ENCODE measurements at regions not wholly inside any gene's neighbourhood (a gene's known extent, or its start where the extent isn't known, plus 50 kb on each side); places are given as distances from the start of the nearest gene placed in this dataset.

DNA sequence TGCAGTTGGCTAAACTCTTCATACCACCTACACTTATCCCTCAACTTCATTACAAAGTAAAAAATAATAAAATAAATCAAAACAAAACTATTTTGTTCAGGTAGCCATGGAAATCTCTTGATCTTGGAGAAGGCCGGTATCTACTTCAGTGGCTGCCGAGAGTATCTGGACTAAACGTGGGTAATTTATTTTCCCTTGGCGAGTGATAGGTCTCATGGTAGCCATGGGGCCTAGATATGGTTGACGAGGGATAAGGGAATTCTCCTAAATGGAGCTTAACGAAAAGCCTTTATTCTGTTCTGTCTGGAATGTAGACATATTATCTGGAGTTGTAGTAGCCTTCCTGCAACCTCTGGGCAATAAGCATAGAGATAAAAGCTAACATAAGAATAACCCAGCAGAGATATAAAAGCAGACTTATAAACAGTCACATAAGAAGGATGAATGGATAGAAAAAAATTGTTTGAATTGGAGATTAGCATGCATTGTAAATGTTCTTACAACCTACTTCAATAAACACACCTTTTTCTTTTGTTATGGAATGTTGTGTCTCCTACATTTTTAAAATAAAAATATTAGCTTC is 281.3 kb upstream of the ARRDC4 start:
- Histone ChIP-seq H4K5ac (ENCODE audit: low read depth, low read length) (no peak overlapping the region), H4K91ac (ENCODE audit: insufficient read depth, low read depth, low read length) (no peak overlapping the region), H4K8ac (ENCODE audit: low read depth in 2 of 2, low read length in 2 of 2) (no peak overlapping the region), H3K14ac (replicated peaks; ENCODE audit: low read depth, low read length) (no peak overlapping the region), H3K36me3 (ENCODE audit: control insufficient read depth, insufficient read depth, low read length) (no peaks in the 10 kb centered on the region), H2AK9ac (replicated peaks; ENCODE audit: low read depth, low read length, poor library complexity) (no peak overlapping the region), H3K9me3 (ENCODE audit: control insufficient read depth, insufficient read depth, low read length) (peaks cover 9% of the 10 kb centered on the region), H2BK15ac (ENCODE audit: low read depth, low read length) (no peak overlapping the region), H3K18ac (ENCODE audit: low read depth, low read length) (no peak overlapping the region), H3K9me1 (ENCODE audit: insufficient read depth, low read length) (no peaks in the 10 kb centered on the region), H4K20me1 (ENCODE audit: insufficient read depth, low read length) (no peaks in the 10 kb centered on the region), H3K27me3 (ENCODE audit: control insufficient read depth, insufficient read depth, low read length) (no peaks in the 10 kb centered on the region), H2BK120ac (ENCODE audit: low read depth, low read length) (no peak overlapping the region), H3K27ac (ENCODE audit: insufficient read depth, low read length) (no peak overlapping the region), H2AK5ac (ENCODE audit: low read depth, low read length) (no peak overlapping the region), H2AFZ (replicated peaks; ENCODE audit: low read length, poor library complexity) (no peak overlapping the region), H2BK20ac (ENCODE audit: low read depth, low read length) (no peak overlapping the region), H3K4ac (ENCODE audit: low read depth, low read length) (no peak overlapping the region), H3K23ac (ENCODE audit: low read depth, low read length) (no peak overlapping the region), H3K9ac (ENCODE audit: low read depth, low read length) (no peak overlapping the region), H2BK5ac (ENCODE audit: low read depth, low read length, poor library complexity, severe bottlenecking) (no peak overlapping the region), H3K4me1 (ENCODE audit: control insufficient read depth, insufficient read depth, low read length) (no peaks in the 10 kb centered on the region), H3K79me1 (ENCODE audit: low read depth in 1 of 2, low read length in 2 of 2) (no peaks in the 10 kb centered on the region), H3K4me2 (ENCODE audit: low read depth, low read length) (no peak overlapping the region), H3K4me3 (ENCODE audit: insufficient read depth, low read depth, low read length) (no peak overlapping the region), H3K56ac (ENCODE audit: extremely low read depth, insufficient read depth, low read length) (no peak overlapping the region)
- intact Hi-C loops (cut with micrococcal nuclease) (no loop called here), in situ Hi-C loops (cut with MboI; ENCODE audit: low sequenced_read_pairs) (no loop called here), dilution Hi-C loops (cut with HindIII; ENCODE audit: low sequenced_read_pairs, unreplicated experiment) (no loop called here)
- TF ChIP-seq FOS (IDR thresholded peaks at IDR 0.05; ENCODE audit: low read depth, low read length): no peak
- TF ChIP-seq CHD1 (IDR thresholded peaks at IDR 0.05; ENCODE audit: low read depth, low read length): no peak
- TF ChIP-seq CEBPB (IDR thresholded peaks at IDR 0.05; ENCODE audit: low read depth, low read length): no peak
- no peak for TF ChIP-seq MAZ (IDR thresholded peaks at IDR 0.05; ENCODE audit: borderline replicate concordance, low read depth, low read length)
- no peak for TF ChIP-seq NFE2L2 (IDR thresholded peaks at IDR 0.05; ENCODE audit: low read depth, low read length)
- no peak for TF ChIP-seq RFX5 (IDR thresholded peaks at IDR 0.05; ENCODE audit: low read depth, low read length)
- TF ChIP-seq, protein P1, sequence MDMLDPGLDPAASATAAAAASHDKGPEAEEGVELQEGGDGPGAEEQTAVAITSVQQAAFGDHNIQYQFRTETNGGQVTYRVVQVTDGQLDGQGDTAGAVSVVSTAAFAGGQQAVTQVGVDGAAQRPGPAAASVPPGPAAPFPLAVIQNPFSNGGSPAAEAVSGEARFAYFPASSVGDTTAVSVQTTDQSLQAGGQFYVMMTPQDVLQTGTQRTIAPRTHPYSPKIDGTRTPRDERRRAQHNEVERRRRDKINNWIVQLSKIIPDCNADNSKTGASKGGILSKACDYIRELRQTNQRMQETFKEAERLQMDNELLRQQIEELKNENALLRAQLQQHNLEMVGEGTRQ (IDR thresholded peaks at IDR 0.05; ENCODE audit: low read depth, low read length): no peak
- no peak for TF ChIP-seq RAD21 (IDR thresholded peaks at IDR 0.05; ENCODE audit: low read length)
- no peak for TF ChIP-seq BHLHE40 (IDR thresholded peaks at IDR 0.05; ENCODE audit: low read depth, low read length)
- TF ChIP-seq MAFK (IDR thresholded peaks at IDR 0.05; ENCODE audit: low read depth, low read length): no peak
- no peak for TF ChIP-seq MXI1 (IDR thresholded peaks at IDR 0.05; ENCODE audit: borderline replicate concordance, low read depth, low read length)
- TF ChIP-seq ELK1 (IDR thresholded peaks at IDR 0.05; ENCODE audit: borderline replicate concordance, low read depth, low read length): no peak
- DNase-seq: no peak
- POLR2A ChIA-PET (ENCODE audit: unreplicated experiment): no interaction called here
- BruUV-seq (replicated peaks): no TSS peak
- CTCF ChIA-PET: no interaction called here
- no peak for ATAC-seq (ENCODE audit: low read depth)
- WGBS, 2 experiments (ENCODE audit: extremely low coverage in 2 of 2, insufficient read length in 1 of 2): no CpG with 5 or more reads among the region's 6 CpGs

All from IMR-90 (cell line).